ENCODE measurements at regions not wholly inside any gene's neighbourhood (a gene's known extent, or its start where the extent isn't known, plus 50 kb on each side); places are given as distances from the start of the nearest gene placed in this dataset.

DNA sequence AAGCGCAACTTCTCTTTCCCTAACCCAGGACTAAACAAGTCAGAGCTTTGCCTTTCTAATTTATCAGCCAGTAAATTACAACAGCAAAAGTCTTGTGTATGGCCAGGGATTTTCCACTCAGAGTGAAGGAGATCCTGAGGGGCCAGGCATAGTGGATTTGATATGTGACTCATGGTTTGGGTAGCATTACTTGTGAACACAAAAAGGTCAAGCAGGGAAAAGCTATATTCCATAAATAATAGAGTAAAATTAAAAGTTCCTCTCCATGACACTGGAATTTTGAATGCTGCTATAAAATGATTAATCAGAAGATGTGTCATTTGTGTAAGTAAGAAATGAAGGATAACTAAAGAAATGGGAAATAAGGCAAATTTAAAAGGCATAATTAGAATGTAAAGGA lies 284.8 kb downstream of the HLX start:
- DNase-seq (ENCODE audit: low read depth) = no peak

DNA sequence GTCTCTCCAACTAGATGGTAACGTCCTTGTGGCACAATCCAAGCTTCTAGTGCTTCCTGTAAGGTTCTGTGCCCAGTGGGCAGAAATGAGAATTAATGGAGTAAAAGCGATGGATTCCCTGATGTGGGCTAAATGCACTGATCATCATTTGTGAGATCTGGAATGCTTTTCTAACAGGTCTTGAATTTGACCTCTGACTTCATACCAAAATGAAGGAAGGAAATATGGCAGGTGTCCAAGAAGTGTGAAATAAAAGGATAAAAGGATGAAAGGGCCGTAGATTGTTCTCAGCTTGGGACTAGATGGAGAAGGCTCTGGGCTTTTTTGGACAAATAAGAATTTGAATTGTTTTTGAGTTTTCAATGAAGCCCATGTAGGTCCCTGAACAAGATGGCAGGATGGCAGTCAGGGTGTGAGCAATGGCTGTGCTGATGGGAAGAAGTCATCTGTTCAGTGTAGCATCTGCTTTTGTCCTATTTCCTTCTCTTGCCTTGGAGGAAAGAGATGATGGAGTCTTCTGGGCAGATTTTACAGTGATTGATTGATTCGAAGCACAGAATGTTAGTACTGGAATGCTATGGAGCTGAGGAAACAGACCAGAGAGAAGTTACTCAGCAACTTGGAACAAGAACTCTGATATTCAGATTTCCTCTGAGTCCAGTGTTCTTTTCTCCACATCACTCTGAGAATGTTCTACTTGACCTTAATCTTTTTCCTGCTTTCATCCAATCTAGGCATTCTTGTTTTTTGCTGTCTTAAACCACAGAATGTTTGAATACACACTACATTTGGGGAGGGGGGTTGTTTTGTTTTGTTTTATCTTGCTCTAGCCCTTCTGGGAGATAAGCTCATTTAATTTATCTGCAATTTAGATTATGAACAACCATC lies 286.0 kb downstream of the HLX start:
- DNase-seq (ENCODE audit: low read depth) = no peak

DNA sequence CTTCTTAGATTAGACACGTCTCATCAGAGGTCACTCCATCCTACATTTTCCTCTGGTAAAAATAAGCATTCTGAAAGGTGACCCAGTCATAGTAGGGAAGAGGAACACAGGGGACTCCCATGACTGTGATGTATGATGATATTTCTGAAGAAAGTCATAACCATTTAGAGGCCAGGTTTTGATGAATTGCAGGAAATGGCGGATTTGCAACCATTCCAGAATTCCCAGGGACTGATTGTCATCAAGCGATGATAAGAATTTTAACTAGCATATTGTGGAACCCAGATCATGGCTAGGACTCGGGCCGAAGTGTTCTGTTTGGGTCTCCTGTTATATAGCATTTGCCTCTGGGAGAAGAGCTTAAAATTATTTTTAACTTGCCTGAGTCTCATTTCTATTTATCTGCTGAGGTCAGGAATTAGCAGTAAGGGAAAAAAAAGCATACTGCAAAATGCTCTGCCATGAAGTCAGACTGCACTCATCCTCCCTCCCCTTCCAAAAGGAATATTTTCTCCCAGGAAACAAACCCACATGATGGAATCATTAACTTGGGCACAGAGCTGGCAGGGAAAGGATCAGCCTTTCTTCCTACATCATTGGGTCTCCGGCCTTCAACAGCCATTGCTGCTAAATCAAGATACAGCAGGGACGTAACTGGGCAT lies 286.7 kb downstream of the HLX start:
- DNase-seq (ENCODE audit: low read depth) = no peak

DNA sequence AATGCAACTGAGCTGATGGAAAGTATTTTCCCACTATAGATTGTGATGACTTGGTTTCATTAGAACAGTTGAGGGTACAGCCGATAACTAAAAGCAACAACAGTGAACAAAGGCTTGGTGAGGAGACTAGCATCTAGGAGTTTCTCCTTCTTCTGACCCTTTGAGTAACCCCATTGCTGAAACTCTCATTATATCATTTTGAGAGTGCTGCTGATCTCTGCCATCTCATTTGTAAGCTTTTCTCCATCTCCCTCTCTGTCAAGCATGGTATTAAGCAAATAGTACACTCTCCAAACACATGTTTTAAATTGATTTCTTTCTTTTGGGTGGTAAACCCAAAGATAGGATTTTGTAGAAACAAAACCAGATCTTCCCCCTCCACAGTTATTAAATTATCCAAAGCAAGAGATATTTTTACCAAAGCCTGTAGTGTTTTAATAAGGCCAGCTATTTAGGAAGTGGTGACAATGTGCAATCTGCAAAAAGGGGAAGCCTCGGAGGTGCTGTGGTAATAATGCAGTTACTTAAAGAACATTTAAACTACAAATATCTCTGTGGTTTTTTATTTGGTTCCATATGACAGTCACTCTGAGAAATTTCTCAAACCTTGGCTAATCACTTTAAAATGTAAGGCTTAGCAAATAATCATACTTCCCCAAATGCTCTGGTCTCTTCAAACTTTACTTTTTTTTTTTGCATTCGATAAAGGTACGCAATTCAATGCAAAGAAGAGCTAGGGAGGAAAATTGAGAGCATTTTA lies 287.5 kb downstream of the HLX start:
- DNase-seq (ENCODE audit: low read depth) = no peak

DNA sequence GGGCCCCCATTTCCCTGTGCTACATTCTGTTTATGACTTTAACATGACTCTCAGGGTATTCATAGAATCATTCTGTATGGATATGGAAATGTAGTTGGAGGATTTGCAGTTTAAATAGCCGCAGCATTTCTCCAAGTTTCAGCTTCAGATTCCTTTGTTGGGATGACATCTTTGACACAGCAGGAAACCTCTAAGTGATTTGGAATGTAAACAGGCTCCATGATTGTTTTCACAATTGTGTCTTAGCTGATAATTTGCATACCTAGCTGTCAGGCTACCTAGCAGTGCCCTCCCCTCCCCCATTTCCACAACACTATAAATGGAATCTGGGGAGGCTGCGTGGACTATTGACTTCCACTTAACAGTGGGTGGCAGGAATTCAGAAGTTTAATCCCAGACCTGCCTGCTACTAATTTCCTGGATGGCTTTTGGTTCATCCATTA lies 290.2 kb downstream of the HLX start:
- DNase-seq (ENCODE audit: low read depth) = no peak

DNA sequence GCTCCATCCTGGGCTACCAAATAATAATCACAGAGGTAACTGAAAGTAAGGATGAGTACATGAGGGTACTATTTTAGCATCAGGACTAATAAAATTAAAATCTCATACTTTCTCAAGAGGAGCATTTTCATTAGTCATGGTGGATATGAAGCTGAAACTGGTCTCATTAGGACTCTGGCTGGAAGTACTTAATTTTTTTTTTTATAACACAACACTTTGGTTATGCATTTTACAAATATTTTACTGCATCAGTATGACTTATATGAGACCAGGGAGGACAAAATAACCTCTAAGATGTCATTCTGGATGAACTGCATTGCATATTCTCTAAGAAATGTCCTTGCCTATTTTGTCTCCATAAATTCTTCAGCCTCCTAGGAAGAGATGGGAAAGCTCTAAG lies 290.9 kb downstream of the HLX start:
- DNase-seq (ENCODE audit: low read depth) = no peak

DNA sequence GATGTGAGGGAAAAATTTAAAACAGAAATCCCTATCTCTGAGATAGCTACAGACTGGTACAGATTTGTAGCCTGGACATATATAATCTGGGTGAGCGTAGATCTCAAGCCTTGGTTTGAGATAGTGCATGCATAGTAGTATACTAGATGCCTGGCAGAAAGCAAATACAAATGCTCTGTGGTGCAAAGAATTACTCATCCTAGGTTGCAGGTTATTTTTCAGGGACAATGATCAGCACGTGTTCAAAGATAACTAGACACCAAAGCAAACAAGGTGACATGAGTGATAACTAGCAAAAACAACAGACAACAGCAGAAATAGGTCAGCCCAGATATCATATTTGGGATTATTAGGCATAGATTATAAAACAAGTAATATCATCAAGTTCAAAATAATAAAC lies 292.5 kb downstream of the HLX start:
- no peak for DNase-seq (ENCODE audit: low read depth)

DNA sequence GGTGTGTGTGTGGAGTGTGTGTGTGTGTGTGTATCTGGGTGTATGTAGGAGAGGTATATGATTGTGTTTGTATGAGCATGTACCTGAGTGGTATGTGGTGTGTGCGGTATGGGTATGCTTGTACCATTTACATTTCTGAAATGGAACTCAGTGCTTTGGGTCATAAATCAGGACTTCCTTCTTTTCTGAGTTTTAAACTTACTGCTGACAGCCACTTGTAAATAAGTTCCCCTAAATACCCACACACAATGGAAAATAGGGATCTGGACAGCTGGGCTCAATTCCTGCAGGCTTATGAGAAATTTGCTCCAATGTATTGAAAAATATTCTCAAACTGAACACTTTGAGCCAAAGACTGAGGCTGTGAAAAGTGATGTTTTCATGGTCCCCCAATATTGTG lies 293.6 kb downstream of the HLX start:
- DNase-seq (ENCODE audit: low read depth) = no peak

DNA sequence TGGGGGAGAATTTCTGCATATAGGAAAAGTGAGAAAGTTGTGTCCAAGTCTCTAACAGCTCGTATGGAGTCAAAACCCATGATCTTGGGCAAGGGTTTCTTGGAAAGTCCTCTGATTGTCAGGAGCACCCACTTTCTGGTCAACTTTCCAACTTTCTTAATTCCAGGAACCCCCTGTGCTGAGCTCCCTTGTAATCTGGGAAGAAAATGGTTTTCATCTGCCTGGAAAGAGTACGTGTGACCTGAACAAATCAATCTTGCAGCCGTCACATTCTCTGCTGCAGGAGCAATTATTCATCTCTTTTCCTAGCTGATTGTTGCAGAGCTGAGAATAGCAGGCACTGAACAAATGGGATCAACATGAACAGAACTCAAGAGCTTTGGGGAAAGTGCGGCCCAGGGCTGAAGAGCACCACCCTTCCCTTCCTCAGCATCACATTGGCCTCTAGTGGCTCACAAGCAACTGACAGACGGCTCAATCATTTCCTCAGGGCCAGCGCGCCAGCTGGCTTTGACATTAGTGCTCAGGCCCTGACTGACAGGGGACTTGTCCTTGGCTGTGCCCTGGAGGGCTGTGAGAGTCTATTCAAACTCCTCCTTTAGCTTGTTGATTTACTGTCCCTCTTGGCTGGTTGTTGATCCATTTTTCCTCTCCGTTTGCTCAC lies 295.2 kb downstream of the HLX start:
- no peak for DNase-seq (ENCODE audit: low read depth)

DNA sequence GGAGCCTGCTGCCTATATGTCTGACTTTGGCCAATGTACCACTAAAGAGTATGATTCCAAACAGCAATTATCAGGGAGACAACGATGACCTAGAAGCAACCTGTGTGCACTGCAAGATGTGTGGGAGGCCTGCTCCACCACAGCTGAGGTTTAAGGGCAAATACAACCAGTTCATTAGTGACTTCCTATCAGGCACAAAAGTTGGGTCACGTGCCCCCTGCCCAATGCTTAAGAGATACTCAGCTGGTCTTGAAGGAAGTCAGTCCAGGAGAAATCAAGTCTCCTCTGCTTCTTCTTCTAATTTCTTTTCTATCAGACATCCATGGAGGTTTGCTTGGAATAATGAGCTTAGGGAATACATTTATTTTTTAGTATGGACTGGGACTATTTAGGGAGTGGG lies 296.0 kb downstream of the HLX start:
- no peak for DNase-seq (ENCODE audit: low read depth)

DNA sequence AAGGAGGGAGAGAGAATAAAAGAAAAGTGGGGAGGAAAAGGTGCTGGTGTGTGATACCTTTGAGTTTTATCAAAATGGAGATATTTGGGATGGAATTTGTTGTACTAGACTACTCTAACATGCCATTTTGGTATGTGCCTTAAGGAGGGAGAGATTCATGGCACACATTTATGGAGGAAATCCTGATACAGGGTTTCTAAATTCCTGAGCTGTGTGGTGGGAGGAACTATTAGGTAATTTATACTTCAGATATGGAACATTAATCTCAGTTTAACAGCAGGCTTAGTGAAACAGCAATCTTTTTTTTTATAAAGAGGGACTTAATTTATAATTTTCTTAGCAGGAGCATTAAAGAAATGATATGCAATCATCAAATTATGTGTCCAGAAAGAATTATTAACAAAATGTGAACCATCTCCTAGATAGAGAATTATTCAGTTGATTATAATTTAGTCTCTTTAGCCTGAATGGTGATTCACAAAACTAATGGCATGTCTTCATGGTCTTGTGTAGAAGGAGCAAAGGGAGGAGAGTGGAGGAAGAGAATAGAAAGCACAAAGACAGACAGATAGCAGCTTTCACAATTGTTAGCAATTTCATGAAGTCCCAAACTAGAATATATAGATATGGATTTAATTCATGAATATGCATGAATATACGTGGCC lies 301.6 kb downstream of the HLX start:
- DNase-seq (ENCODE audit: low read depth) = no peak

DNA sequence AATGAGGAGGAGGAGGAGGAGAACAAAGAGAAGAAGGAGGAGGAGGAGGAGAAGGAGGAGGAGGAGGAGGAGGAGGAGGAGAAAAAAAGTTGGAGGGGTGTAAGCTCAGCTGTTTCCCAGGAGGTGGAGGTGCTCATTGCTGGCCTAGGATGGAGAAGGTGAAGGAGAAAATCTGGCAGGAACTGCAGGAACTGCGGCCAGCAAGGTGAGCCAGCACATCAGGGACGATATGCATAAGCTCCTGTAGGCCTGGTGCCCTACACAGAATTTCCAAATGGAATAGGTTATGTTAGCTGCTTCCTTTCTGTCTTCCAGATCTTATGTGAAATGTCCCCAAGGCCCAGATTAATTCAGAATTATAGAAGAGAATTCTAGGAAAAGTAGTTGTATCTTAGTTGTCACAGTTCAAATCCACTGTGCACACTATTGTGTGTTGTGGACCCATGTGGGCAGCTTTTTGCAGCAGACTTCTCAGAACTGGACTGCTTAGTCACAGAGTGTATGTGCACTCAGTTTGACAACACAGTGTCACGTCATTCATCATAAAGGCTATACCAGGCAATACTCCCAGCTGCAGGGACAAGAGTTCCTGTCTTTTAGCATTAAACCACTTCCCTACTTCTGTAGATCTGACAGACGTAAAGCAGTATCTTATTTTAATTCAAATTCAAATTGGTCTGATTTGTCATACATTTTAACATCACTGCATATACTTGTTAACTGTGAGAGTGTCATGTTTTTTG lies 303.7 kb downstream of the HLX start:
- DNase-seq (ENCODE audit: low read depth) = no peak

DNA sequence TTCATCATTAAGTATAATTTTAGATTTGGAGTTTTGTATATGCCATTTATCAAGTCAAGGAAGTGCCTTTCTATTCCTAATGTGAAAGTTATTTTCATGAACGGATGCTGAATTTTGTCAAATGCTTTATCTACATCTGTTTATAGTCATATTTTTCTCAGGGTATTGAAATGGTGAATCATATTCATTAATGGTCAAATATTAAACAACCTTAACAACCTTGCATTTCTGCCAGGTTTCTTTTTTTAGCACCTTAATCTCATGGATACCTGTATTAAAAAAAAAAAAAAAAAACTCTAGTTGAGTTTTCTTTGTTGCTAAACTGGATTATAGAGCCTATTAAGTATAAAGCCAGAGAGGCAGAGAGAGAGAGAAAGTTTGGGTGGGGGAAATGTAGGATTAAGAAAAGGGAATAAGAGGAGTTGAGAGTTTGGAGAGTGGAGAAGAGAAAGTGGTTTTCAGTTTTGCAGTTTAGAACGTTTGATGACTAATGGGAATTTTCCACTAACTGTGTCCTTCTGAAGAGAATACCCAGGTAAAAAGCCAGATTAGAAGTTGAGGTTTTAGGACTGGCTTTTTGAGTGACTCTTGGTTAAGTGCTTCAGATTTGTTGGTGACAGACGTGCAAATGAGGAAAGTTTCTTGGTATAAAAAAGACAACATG lies 305.0 kb downstream of the HLX start:
- no peak for DNase-seq (ENCODE audit: low read depth)

DNA sequence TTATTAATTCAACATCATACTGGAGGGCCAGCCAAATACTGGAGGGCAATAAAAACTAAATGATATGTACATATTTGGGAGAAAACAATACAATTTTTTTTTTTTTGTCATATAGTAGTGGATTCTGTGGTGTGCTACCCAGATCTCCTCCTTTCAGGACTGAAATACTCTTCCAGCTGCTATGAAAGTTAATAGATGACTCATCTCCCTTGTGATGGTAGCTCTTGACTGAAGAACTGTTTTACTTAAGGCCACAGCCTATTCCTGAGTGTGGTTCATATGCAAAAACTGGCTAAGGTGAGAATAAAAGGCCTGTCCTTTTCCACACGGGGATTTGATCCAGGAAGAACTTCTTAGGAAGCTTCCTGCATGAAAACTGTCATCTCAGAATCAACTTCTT lies 307.9 kb downstream of the HLX start:
- no peak for DNase-seq (ENCODE audit: low read depth)

DNA sequence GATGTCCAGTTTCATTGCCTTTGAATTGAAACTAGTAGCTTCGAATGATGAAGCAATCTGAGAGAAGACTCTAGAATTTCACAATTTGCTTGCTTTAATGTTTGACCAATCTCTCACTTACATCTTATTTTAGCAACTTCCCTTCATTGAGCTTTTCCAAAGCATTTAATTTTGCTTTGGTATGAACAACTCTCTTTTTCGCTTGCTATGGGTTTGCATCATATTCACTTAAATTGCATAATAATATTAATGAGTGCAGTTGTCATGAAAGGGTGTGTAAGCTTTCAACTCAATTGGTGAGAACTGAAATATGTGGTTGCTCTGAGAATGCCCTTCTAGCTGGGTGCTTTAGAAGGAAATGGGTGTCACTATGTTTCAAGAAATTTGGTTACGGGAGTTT lies 309.2 kb downstream of the HLX start:
- no peak for DNase-seq (ENCODE audit: low read depth)

DNA sequence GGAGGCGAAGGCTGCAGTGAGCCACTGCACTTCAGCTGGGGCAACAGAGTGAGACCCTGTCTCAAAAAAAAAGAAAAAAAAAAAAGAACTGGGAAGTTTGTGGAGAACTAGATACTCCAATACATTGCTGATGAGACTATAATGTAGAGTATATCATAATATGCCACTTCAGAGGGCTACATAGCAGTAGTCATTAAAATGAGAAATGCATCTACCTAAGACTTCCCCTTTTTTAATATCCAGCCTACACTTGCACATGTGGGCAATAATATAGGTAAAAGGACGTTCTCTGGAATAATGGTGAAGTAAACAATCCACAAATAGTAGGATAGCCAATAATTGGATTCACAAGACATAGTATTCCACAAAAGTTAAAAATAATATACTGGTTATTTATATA lies 311.0 kb downstream of the HLX start:
- DNase-seq (ENCODE audit: low read depth) = no peak

DNA sequence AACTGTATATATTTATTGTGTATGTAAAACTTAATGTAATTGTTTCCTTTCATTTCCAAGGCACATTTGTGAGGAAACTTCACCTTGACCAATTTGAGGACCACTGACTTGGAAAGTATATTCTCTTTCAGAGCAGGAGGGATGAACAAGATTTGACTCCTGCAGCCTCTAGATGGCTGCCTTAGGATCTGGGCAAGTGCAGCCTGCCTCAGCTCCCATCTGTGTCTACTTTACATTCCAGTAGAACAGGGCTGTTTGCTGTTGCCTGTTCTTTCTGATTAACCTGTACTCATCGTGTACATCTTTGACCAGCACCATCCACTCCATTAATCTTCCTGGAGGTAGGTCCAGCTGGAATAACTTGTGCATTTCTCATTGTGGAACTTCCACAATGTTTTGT lies 312.8 kb downstream of the HLX start:
- DNase-seq (ENCODE audit: low read depth) = no peak

DNA sequence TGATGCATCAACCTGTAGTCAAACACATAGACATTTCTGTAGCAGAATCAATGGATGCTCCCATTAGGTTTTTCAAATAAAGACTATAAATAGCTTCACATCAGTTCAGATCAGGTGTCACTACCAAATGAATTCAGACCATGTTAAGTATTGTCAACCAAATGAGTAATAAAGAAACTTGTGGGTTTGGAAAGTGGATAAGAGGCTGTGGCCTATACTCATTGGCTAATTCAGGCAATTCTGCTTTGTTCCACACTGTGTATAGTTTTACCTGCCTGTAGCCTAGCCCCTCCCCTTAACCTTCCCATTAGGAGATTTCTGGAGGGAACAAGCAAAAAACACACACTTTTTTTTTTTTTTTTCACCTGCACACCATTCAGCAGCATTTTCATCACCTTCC lies 321.2 kb downstream of the HLX start:
- DNase-seq (ENCODE audit: low read depth) = no peak

DNA sequence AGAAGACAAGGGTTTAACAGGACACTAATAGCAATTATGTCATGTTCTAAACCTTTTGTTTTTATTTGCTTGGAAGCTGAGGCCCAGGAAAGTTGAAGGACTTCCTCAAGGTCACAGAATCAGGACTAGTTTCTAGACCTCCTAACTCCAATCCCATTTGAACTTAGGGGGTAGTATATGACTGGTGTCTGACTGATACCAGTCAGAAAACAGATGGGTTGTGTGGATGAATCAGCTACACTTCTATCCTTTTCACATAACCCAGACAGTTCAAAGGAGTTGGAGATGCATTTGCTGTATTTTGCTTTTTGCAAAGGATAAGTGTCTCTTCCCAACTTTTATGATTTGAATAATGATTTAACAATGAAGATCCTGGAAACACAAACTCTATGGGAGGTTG lies 322.5 kb downstream of the HLX start:
- DNase-seq (ENCODE audit: low read depth) = no peak

DNA sequence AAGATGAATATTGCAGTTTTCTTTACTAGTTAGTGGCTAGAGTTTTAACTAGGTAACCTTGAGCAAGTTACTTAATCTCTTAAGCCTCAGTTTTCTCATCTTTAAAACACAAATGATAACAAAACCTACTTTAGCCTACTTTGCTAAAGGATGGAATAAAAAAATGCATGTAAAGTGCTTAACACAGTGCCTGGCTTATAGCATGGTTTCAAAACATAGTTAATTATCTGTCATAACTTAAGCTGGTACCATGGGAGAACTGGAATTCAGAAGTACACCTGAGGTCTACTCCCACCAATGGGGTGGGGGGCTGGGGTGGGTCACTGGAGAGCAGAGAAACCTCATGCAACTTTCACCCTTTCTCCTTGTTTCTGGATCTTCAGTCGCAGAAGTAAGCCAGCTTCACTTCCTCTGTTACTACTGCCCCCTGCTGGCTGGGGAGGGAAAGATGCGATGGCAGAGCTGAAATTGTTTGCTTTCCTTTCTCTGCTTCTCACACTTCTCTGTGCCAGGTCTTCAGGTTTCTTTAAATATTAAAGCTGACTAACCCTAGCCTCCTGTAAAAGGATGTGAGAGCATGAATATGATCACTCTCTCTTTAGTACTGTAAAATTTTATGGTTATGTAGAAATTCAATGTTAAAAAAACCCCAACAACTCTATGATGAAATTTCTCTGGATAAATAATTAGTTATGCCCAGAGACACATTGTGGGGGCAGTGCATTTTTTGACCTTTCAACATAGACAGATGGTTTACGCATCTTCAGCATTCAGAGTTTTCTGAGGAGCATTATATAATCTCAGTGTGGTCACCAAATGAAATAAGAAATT lies 324.2 kb downstream of the HLX start:
- peak; percentile 55 for DNase-seq (ENCODE audit: low read depth)
